GM19372 (cell line): ENCODE measurements at regions not wholly inside any gene's neighbourhood (a gene's known extent, or its start where the extent isn't known, plus 50 kb on each side); places are given as distances from the start of the nearest gene placed in this dataset.

Experiments
- ATAC-seq: cut with Tn5 transposase; IDR thresholded peaks from one replicate; pipeline ENCODE4 v1.9.1; 2021; ENCODE audit warnings: mild to moderate bottlenecking, low read depth, moderate library complexity; ENCODE audit not compliant: unreplicated experiment

DNA sequence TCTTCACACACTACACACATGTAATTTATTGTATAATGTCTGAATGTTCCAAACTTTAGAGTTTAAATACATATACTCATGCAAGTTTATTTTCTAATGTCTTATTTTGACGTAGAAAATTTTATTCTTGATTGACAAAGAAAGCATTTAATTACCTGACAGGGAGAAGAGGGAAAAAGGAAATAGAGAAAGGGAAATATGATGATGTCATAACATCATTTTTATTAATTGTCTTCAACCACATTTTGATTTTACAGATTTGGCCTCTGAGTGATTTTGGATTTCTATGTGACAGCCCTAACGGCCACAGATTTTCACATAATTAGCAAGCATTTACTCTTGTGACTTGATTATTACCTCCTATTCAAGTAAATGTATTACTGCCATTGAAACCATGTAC, 106.1 kb upstream of the FSTL4 start:
- no peak for ATAC-seq

- no peak for ATAC-seq
These were observed 104.3 kb upstream of the FSTL4 start for GRCh38 chr5:133716532-133717183.

DNA sequence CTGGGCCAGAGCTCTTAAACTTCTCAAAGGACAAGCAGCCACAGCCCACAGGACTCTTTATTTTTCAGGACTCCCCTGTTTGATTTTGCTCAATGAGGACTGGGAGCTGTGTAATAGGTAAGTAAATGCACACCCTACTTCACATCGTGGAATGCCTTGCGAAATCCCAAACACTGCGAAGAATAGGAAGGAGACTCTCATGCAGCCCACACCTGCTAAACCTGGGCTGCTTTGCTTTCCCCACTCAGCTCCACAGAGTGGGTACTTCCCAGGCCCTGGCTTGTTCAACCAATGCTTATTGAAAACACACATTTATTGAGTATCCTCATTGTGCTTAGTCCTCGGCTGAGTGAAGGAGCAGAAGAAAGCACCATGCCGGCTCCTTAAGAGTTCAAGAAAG, 103.3 kb upstream of the FSTL4 start:
- no peak for ATAC-seq

GRCh38 chr5:133715216-133715615, 102.9 kb upstream of the FSTL4 start:
- no peak for ATAC-seq

GRCh38 chr5:133714161-133714915, 102.0 kb upstream of the FSTL4 start:
- no peak for ATAC-seq

GRCh38 chr5:133713751-133714150, 101.4 kb upstream of the FSTL4 start:
- ATAC-seq: no peak

DNA sequence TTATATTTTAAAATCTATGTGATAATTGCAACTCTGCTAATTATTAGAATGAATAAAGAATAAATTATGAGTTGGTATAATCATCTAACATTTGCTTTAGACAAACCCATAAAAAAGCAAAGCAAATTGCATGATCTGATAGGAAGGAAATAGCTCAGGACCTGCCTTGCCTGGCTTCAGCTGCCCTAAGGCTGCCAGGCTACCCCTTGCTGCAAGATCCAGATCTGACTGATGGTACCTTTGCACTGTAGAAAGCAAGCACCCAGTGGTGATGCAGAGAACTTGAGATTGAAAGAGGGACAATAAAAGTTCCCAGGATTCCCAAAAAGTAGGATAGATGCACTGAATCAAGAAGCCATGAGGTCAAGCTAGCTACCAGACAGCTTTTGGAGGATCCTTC, 100.9 kb upstream of the FSTL4 start:
- no peak for ATAC-seq

DNA sequence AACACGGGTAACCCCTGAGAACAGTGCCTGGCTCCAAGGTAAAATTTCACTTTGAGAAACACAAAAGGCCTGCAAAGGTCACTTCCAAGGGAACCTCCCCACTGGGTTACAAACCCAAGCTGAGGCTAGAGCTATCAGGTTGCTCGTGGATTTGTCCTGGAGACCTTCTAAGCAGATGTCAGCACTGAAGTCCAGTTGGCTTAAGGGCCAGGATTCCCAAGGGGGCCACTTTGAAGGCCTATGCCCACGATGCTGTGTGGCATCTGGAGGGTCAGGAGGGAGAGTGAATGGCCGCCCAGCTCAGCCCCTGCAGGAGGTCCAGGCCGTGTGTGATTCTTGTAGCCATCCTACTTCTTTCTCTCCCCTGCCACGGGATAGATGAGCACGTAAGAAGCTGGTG, 100.2 kb upstream of the FSTL4 start:
- no peak for ATAC-seq

DNA sequence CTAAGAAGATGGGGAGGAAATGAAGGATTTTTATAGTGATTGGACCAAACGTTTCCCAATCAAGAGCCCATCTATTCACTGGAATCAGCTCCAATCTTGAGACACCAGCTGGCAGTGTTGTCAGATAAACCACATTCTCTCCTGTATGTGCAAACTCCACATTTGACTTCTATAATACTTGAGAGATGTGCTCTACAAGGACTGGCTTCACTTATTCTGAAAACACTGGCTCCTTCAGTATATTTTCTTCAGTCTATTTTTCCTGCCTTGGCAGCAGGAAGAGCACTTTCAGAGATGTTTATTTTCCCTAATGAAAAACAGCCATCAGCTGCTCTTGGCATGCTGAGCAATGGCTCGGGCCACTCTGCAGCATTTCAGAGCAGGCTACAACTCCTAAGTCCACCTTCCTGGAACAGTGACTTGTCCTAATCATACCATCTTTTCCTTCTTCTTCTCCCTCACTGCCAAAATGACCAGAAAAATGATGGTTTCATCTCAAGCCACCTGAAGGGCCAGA, 96.9 kb upstream of the FSTL4 start:
- no peak for ATAC-seq

- ATAC-seq: no peak
These were observed 96.0 kb upstream of the FSTL4 start for GRCh38 chr5:133708331-133708850.

DNA sequence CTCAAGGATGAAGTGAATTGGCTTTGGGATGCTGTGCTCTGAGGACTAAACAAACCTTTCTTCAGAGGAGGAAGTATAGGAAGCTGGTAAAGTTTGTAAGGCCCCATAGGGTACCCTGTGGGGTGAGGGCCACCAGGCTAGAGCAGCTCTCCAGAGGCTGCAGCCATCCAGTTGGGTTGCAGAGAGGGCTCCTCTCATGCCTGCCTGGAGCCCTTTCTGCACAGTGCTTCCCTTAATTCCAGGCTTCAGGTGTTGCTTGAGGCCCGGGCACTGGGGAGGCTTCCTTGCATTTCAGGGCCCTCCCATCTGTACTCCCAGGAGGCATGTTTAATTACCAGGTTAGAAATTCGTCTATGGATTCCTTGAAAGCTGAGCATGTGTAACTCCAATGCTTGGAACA, 95.3 kb upstream of the FSTL4 start:
- no peak for ATAC-seq

GRCh38 chr5:133706506-133707430, 94.4 kb upstream of the FSTL4 start:
- ATAC-seq: no peak

DNA sequence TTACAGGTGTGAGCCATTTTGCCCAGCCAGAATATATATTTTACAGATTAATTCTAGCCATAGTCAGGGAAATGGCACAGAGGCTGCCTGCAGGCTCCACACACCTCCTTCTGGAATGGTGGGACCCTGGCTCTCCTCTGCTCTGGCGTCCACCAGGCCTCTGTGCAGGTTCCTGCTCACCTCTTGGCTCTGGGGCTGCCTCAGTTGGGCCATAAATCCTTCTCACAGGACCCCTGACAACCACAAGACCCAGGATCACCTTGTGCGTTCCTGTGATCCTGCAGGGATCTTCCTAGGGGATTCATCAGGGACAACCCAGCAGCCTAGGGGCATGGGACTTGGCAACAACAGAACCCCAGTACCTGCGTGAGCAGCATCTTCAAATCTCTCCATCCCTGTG, 93.0 kb upstream of the FSTL4 start:
- ATAC-seq: no peak

DNA sequence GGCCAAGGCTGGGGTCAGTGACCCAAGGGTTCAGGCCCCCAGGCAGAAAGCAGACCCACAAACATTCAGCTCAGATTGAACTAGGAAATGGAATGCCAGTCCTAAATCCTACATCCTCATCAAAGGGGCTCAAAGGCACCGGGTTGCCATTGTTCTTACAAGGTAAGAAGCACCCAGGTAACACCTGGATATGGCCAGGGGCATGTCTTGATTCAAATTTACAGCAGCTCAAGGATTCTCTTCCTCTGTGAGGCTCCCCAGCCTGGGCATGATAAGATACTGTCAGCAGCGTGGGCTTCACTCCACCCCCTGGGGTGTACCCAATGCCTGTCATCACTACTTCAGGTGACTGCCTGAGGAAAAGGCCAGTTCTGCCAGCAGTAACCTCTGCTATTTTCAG, 92.1 kb upstream of the FSTL4 start:
- ATAC-seq: no peak

DNA sequence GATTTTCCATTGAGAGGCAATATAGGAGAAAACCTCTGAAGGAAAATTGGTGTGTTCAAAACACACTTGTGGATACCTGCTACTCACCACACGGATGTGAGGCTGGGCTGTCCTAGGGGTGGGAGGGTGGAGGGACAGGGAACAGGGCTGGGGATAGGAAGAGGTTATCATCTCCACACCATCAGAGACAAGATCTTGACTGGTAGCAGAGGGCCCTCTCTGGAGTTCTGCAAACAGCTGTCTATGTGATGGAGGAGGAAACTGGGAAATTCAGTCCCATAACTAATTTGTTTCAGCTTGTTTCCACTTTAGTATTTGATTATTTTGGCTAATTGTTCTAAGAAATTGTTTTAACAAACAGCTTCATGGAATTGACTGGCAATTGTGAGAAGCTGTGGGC, 91.6 kb upstream of the FSTL4 start:
- ATAC-seq: no peak

DNA sequence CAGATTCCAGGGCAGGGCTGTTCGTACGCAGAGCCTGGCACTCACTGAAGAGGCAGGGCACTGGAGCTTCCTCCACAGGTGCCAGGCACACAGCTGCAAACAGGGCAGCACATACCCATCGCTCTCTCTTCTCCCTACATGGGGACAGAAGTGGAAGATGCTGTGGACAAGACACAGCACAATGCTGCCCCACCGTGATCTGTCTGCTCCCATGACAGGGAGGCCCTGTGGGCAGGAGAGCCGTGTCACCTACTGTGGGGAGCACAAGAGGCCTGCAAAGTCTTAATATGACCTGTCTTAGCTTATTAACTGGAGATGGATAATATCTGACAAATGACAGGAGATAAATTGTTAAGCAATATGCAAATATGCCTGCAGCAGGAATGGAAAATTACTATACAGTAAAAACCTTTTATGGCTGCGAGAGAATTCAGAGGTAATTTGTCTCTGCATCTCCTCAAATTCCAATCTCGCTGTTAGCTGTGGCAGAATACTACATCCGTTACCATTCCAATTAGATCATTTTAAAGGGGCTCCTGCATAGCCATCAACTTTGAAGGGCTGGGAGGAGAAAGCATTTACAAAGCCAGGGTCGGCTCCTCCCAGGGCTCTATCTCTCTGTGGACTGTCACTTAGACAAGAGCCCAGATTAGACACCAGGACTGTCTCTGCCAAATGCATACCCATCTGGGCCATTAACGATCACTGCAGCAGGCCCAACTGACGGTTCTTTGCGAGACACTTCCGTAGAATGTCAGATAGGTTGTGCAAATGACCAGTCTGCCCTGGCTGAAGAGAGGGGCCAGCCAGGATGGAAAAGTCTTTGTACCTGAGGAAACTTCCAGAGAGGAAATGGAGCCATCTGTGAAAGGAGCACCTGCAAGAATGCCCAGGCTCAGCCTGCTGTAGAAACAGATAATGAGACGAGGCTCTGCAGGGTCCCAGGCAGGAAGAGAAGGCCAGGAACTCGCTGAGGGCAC, 90.7 kb upstream of the FSTL4 start:
- ATAC-seq: no peak

DNA sequence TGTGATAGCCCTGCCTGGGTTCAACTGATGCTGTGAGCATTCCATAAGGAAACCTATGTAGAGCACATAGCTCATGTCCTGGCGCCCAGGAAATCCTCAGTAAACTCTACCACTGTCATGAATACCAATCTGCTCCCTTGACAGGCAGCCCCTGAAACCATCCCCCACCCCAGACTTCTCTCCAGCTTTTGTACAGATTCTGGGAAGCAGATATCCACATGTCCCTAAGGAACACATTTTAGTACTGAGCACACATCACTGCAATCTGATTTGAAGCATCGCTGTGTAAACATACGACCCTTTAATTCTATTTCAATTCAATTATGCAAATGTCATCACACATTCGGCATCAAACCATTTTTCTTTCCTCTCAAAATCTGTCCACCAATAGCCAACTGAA, 89.5 kb upstream of the FSTL4 start:
- ATAC-seq: no peak

DNA sequence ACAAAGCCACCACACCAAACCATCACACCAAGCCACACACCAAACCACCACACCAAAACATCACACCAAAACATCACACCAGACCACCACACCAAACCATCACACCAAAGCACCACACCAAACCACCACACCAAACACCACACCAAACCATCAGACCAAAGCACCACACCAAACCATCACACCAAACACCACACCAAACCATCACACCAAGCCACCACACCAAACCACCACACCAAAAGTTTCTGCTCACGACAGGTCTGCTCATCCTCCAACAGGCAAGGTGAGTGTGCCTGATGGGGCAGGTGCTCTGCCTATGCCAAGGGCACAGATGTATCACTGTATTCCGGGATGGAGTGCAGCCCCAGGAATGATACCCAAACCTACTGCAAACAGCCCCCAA, 87.9 kb upstream of the FSTL4 start:
- ATAC-seq: no peak

- no peak for ATAC-seq
These were observed 86.5 kb upstream of the FSTL4 start for GRCh38 chr5:133698646-133699526.
